CD14-positive monocyte (primary cell): ENCODE measurements at regions not wholly inside any gene's neighbourhood (a gene's known extent, or its start where the extent isn't known, plus 50 kb on each side); places are given as distances from the start of the nearest gene placed in this dataset. TPM values are rescaled to one million over a fixed set of nuclear protein-coding genes. Genes with fewer than 3 reads are reported as not detected.
"Not testable (repeated sequence)": the region's sequence is repeated elsewhere in the genome, so short reads cannot be mapped to it uniquely, and the experiment has no call there.

ENCODE experiments used
- DNase-seq, 3 donors: peaks; one replicate each; pipeline ENCODE4 v3.0.0-alpha.2; 2011 to 2022
- H2AFZ ChIP-seq: 2 replicates; pipeline ENCODE4 v1.6.0; 2012; ENCODE audit warnings: mild to moderate bottlenecking, low read depth, low read length, inconsistent platforms; ENCODE audit not compliant: insufficient read depth, poor library complexity, severe bottlenecking
- H3K27ac ChIP-seq, 2 donors: 1 replicate in 1 of 2; 2 replicates in 1 of 2; pipeline ENCODE4 v1.5.1; 2012 to 2013; ENCODE audit warnings: low read length in 2 of 2, control low read depth in 1 of 2, inconsistent platforms in 1 of 2, low read depth in 1 of 2, mild to moderate bottlenecking in 1 of 2
- H3K27me3 ChIP-seq, 2 donors: one replicate each; pipeline versions ENCODE4 v1.6.0 to v1.6.1; 2011 to 2013; ENCODE audit warnings: low read length in 2 of 2; ENCODE audit not compliant: control insufficient read depth in 2 of 2, insufficient read depth in 2 of 2
- H3K36me3 ChIP-seq, 2 donors: replicated peaks in 1 of 2; 1 replicate in 1 of 2; 2 replicates in 1 of 2; pipeline versions ENCODE4 v1.5.1 to v1.6.1; 2012 to 2013; ENCODE audit warnings: low read length in 2 of 2, control low read depth in 1 of 2, inconsistent platforms in 1 of 2, mild to moderate bottlenecking in 1 of 2; ENCODE audit not compliant: insufficient read depth in 2 of 2, control insufficient read depth in 1 of 2
- H3K4me1 ChIP-seq, 2 donors: 1 replicate in 1 of 2; 2 replicates in 1 of 2; pipeline versions ENCODE4 v1.5.1 to v1.6.1; 2012 to 2013; ENCODE audit warnings: low read length in 2 of 2, control low read depth in 1 of 2, inconsistent platforms in 1 of 2, mild to moderate bottlenecking in 1 of 2, moderate library complexity in 1 of 2; ENCODE audit not compliant: insufficient read depth in 2 of 2, control insufficient read depth in 1 of 2
- H3K4me2 ChIP-seq: replicated peaks from 2 replicates; pipeline ENCODE3; 2012; ENCODE audit warnings: low read length, moderate library complexity, mild to moderate bottlenecking; ENCODE audit not compliant: poor library complexity, severe bottlenecking; ENCODE audit errors: extremely low read depth
- H3K4me3 ChIP-seq, 3 experiments: fragments of 200-600 bp in 1 of 3; sonication (generic) in 1 of 3; replicated peaks in 1 of 3; 1 replicate in 2 of 3; 2 replicates in 1 of 3; pipeline ENCODE4 v1.5.1; 2011 to 2013; ENCODE audit warnings: low read length in 3 of 3, mild to moderate bottlenecking in 3 of 3, control low read depth in 2 of 3, low read depth in 2 of 3, inconsistent platforms in 1 of 3, moderate library complexity in 1 of 3
- H3K79me2 ChIP-seq: 2 replicates; pipeline ENCODE4 v1.6.0; 2012; ENCODE audit warnings: mild to moderate bottlenecking, control low read depth, inconsistent platforms, low read length, moderate library complexity; ENCODE audit not compliant: insufficient read depth
- H3K9ac ChIP-seq: 2 replicates; pipeline ENCODE4 v1.6.0; 2017; ENCODE audit warnings: low read length, mild to moderate bottlenecking; ENCODE audit not compliant: insufficient read depth, poor library complexity, severe bottlenecking
- H3K9me3 ChIP-seq, 2 donors: replicated peaks in 1 of 2; 1 replicate in 1 of 2; 2 replicates in 1 of 2; pipeline versions ENCODE4 v1.5.1 to v1.6.1; 2012 to 2013; ENCODE audit warnings: low read length in 2 of 2, control low read depth in 1 of 2; ENCODE audit not compliant: control insufficient read depth in 1 of 2, insufficient read depth in 1 of 2
- H4K20me1 ChIP-seq: 2 replicates; pipeline ENCODE4 v1.6.0; 2012; ENCODE audit warnings: mild to moderate bottlenecking, low read length, control low read depth, moderate library complexity; ENCODE audit not compliant: insufficient read depth
- H3K27ac Mint-ChIP-seq, 7 donors: one replicate each; pipeline ENCODE4 v1.8.0; 2020; ENCODE audit warnings: mild to moderate bottlenecking in 7 of 7, mixed read lengths in 7 of 7, moderate library complexity in 6 of 7, inconsistent platforms in 2 of 7
- H3K27me3 Mint-ChIP-seq, 3 donors: one replicate each; pipeline ENCODE4 v1.8.0; 2021 to 2022; ENCODE audit warnings: low read depth in 3 of 3, mild to moderate bottlenecking in 3 of 3, mixed read lengths in 3 of 3, moderate library complexity in 3 of 3, inconsistent platforms in 1 of 3
- H3K36me3 Mint-ChIP-seq, 2 donors: one replicate each; pipeline ENCODE4 v1.8.0; 2020; ENCODE audit warnings: mixed read lengths in 2 of 2, inconsistent platforms in 1 of 2, mild to moderate bottlenecking in 1 of 2
- H3K4me1 Mint-ChIP-seq: one replicate; pipeline ENCODE4 v1.8.0; 2020; ENCODE audit warnings: mild to moderate bottlenecking, mixed read lengths
- H3K4me3 Mint-ChIP-seq, 2 donors: one replicate each; pipeline ENCODE4 v1.8.0; 2020; ENCODE audit warnings: mild to moderate bottlenecking in 2 of 2, mixed read lengths in 2 of 2, moderate library complexity in 1 of 2
- H3K9me3 Mint-ChIP-seq, 7 donors: one replicate each; pipeline ENCODE4 v1.8.0; 2020 to 2022; ENCODE audit warnings: mixed read lengths in 7 of 7, mild to moderate bottlenecking in 6 of 7, moderate library complexity in 6 of 7, inconsistent platforms in 2 of 7
- WGBS: methylation state at CpG from one replicate; pipeline ENCODE4 v1.1.5; 2013; ENCODE audit warnings: missing lambda C conversion rate; ENCODE audit not compliant: insufficient coverage; 5-methylcytosine and 5-hydroxymethylcytosine counted together
- intact Hi-C, 2 donors: fragments of 100-400 bp; cut with micrococcal nuclease; formaldehyde crosslinking; loops; one replicate each; pipeline versions ENCODE4 v1.15.0 to v1.15.1; 2023
- small RNA-seq: library from RNA; depleted of rRNA; stranded (forward); fragments of <200 nt; gene quantifications from one replicate; pipeline ENCODE3, GENCODE V24; 2012; ENCODE audit warnings: low read depth; ENCODE audit not compliant: insufficient read length

DNA sequence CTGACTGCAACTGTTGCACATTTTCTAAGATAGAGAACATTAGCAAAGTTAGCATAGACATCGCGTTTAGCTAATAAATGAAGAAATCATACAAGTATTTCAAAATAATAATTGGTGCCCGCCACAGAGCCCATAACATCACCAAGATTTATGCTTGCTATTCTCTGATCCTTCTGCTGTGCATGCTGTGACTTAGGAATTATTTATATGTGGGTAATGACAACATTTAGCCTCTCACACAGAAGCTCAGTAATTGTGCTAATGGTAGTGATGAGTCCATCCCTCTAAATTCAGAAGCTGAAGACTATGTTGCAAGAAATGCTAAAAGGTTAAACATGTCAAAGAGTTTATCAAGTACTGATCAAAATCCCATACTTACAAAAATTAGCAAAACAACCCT lies 677.0 kb upstream of the PABPC5 start:
- H2AFZ ChIP-seq, DNase-seq, intact Hi-C loops, H3K4me3 Mint-ChIP-seq, H3K4me1 Mint-ChIP-seq, H3K4me2 ChIP-seq, H3K27me3 ChIP-seq, H3K27me3 Mint-ChIP-seq, H3K9me3 Mint-ChIP-seq, H3K9me3 ChIP-seq, H3K9ac ChIP-seq, H3K27ac Mint-ChIP-seq, H3K79me2 ChIP-seq, H3K4me3 ChIP-seq, H3K27ac ChIP-seq, H3K36me3 Mint-ChIP-seq, H3K36me3 ChIP-seq, H3K4me1 ChIP-seq, H4K20me1 ChIP-seq: not testable (repeated sequence)
- no CpG with 5 or more reads among the region's 3 CpGs for WGBS

DNA sequence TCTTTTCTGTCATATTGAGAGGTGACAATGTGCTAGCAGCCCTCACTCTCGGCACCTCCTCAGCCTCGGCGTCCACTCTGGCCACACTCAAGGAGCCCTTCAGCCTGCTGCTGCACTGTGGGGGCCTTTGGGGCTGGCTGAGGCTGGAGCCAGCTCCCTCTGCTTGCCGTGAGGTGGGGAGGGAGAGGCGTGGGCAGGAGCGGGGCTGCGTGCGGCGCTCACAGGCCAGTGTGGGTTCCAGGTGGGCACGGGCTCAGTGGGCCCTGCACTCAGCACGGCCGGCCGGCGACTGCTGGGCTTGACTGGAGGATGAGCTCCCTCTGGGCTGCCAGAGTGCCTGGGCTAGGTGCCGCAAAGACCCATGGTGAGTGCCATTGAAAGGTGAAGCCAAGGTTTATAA lies 669.2 kb upstream of the PABPC5 start:
- H3K4me3 ChIP-seq, H3K36me3 Mint-ChIP-seq, H3K27ac Mint-ChIP-seq, intact Hi-C loops, H4K20me1 ChIP-seq, H3K36me3 ChIP-seq, H3K79me2 ChIP-seq, H3K27ac ChIP-seq, H3K4me1 Mint-ChIP-seq, H3K27me3 ChIP-seq, H3K4me1 ChIP-seq, DNase-seq, H3K9me3 ChIP-seq, H2AFZ ChIP-seq, H3K9ac ChIP-seq, H3K4me3 Mint-ChIP-seq, H3K27me3 Mint-ChIP-seq, H3K4me2 ChIP-seq: not testable (repeated sequence)
- H3K9me3 Mint-ChIP-seq, result peaks cover 0 to 11% (median 0%) of the 10 kb centered on the region in 7 donors
- 80% methylated on average over 13 of the region's 15 CpGs for WGBS

DNA sequence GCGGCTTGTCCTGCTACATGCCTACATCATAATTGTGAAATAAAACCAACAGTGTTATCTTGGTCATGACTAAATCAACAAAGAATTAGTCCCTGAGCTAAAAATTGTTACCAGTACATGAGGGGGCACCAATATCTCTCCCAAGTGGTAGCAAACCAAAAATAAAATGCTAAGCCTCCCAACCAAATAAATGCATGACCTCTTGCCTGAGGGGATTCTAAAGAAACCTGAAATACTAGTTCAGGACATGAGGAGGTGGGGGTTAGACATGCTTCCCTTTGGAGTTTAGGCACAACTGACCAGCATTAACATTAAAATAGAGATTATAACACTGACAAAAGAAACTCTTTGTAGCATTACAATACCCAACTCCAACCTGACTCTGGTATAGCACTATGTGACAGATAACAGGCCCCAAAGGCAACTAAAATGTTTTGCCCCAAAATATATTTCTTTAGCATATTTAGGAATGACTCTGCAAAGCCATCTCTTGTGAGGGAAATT lies 654.3 kb upstream of the PABPC5 start:
- H3K4me1 Mint-ChIP-seq, intact Hi-C loops, H2AFZ ChIP-seq, H3K27ac ChIP-seq, H3K9me3 Mint-ChIP-seq, DNase-seq, H3K4me3 ChIP-seq, H3K4me2 ChIP-seq, H3K9me3 ChIP-seq, H3K36me3 Mint-ChIP-seq, H4K20me1 ChIP-seq, H3K27ac Mint-ChIP-seq, H3K4me1 ChIP-seq, H3K4me3 Mint-ChIP-seq, H3K27me3 Mint-ChIP-seq, H3K36me3 ChIP-seq, H3K79me2 ChIP-seq, H3K9ac ChIP-seq, H3K27me3 ChIP-seq: not testable (repeated sequence)
- no CpG with 5 or more reads among the region's 1 CpG for WGBS

Small RNAs in the stretch of these regions (small RNA-seq; reads per million reads assigned to genes)
- not detected for gene RNU6-555P
